Activated CD4-positive, alpha-beta T cell treated with anti-CD3 and anti-CD28 coated beads for 24 hours (primary cell): ENCODE measurements at regions not wholly inside any gene's neighbourhood (a gene's known extent, or its start where the extent isn't known, plus 50 kb on each side); places are given as distances from the start of the nearest gene placed in this dataset.
A peak's percentile ranks its signal among the peaks of the same experiment; 100 is the strongest.
"Not testable (repeated sequence)": the region's sequence is repeated elsewhere in the genome, so short reads cannot be mapped to it uniquely, and the experiment has no call there.

Experiments used
- DNase-seq, 2 donors: peaks; one replicate each; pipeline ENCODE4 v3.0.0-alpha.2; 2020; ENCODE audit warnings: low read depth in 2 of 2

DNA sequence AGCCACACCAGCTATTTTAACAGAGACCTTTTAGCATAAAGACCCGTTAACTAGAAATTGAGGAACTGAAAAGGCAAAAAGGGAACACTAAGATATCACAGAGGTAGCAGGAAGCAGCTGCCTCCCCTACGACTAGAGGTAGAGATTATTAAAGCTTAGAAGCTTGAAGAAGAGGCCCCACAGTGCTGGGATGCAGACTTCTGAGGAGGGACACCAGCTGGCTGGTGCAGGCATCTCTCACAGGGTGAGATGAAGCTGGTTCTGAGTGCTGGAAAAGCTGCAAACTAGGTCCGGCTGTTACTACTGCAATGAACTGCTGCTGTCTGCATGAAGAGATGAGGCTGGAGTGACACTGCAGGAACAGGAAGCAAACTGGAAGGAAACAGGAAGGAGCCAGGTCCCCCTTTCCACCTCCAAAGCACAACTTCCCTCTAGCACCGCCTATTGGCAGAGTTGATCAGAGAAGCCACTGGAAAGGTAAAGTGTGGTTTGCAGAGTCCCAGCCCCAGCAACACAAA, 61.2 kb upstream of the MRPS9 start:
- peak; percentile 1 to 6 for DNase-seq

DNA sequence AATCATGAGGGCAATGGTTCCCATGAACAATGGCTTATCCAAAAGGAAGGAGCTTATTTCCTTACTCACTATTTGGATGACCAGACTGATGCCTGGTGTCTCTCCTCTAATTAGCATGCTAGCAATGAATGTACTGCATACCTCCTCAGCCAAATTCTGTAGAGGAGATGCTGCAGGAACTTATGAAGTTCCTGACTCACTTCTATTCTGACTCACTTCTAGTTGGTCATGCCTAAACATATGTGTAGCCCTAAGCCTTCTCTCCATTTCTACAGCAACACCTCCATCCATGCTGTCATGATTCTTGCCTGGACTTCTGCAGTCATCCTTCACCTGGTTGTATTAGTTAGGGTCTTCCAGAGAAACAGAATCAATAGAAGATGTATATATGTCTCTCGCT, 59.9 kb upstream of the MRPS9 start:
- no peak for DNase-seq

GRCh38 chr2:104979786-104980185, 58.1 kb upstream of the MRPS9 start:
- not testable (repeated sequence) for DNase-seq

DNA sequence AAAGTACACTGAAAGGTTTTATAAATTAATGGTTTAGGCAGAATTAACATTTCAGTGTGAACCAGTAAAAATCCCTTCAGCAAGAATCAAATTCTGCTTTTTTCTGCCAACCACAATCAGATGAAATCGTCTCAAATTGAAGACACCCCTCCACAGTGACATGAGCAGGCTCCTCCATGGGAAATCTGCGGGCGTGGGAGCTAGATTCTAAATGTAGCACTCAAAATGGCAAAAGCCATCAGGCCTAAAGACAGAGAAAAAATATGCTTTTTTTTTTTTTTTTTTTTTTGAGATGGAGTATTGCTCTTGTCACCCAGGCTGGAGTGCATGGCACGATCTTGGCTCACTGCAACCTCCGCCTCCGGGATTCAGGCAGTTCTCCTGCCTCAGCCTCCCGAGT, 55.8 kb upstream of the MRPS9 start:
- DNase-seq, result no peak
